GM13976 (cell line): ENCODE measurements at regions not wholly inside any gene's neighbourhood (a gene's known extent, or its start where the extent isn't known, plus 50 kb on each side); places are given as distances from the start of the nearest gene placed in this dataset.

Experiments
- DNase-seq: peaks from one replicate; pipeline ENCODE4 v3.0.0; 2012; ENCODE audit warnings: low spot score
- in situ Hi-C: fragments of 300-500 bp; cut with MboI; formaldehyde crosslinking; loops from one replicate; pipeline ENCODE4 v1.12.0; 2022; ENCODE audit warnings: low sequenced_read_pairs, mixed read lengths, inconsistent platforms; ENCODE audit not compliant: unreplicated experiment
- TF ChIP-seq, protein P1 (sequence below): IDR thresholded peaks from 2 replicates; pipeline ENCODE4 v1.5.1; 2012; ENCODE audit warnings: borderline replicate concordance, mild to moderate bottlenecking; ENCODE audit not compliant: insufficient read depth; ENCODE audit errors: extremely low read depth, missing control alignments, control extremely low read depth

DNA sequence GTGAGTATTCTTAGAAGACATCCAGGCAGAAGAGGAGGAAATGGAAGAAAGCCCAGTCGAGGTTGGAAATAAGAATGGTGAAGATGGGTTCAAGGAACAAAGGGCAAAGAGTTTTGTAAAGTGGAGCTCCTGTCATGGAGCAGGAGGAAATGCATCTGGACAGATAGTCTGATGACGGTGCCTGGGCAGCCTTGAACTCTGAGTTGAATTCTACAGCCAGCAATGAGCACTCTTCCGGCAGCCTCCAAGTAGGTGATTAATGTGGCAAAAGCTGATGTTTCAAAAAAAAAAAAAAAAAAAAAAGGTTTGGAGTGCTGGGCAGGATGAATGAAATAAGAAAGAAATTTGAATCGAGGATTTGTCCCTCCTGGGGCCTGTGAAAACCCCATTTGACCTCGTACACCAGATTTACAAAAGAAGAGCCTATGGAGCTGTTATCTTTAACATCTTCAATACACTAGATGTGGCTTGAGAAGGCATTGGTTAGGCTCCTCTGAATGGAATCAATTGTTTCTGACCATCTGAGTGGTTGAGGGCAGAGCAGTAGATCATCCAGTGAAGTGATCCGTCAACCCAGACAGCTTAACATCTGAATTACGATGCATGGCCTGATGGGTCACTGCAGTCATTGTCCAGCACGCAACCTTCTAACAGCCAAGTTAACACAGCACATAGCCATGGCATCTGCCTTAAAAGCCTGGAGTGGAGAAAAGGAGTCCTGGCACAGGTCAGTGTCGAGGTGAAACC, 449.7 kb downstream of the TXNL1 start:
- in situ Hi-C loops: no loop called here
- no peak for DNase-seq
- TF ChIP-seq, protein P1, sequence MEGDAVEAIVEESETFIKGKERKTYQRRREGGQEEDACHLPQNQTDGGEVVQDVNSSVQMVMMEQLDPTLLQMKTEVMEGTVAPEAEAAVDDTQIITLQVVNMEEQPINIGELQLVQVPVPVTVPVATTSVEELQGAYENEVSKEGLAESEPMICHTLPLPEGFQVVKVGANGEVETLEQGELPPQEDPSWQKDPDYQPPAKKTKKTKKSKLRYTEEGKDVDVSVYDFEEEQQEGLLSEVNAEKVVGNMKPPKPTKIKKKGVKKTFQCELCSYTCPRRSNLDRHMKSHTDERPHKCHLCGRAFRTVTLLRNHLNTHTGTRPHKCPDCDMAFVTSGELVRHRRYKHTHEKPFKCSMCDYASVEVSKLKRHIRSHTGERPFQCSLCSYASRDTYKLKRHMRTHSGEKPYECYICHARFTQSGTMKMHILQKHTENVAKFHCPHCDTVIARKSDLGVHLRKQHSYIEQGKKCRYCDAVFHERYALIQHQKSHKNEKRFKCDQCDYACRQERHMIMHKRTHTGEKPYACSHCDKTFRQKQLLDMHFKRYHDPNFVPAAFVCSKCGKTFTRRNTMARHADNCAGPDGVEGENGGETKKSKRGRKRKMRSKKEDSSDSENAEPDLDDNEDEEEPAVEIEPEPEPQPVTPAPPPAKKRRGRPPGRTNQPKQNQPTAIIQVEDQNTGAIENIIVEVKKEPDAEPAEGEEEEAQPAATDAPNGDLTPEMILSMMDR: no peak

DNA sequence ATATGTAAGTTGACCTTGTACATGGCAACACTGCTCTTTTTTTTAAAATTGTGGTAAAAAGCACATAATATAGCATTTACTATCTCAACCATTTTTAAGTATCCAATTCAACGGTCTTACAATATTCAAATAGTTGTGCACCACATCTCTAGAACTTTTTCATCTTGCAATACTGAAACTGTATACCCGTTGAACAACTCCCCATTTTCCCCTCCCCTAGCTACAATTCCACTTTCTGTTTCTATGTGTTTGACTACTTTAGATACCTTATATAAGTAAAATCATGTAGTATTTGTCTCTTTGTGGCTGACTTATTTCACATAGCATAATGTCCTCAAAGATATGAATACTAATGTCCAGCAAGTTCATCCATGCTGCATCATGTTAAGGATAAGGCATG, 452.1 kb downstream of the TXNL1 start:
- in situ Hi-C loops: no loop called here
- DNase-seq: no peak
- TF ChIP-seq, protein P1: no peak

DNA sequence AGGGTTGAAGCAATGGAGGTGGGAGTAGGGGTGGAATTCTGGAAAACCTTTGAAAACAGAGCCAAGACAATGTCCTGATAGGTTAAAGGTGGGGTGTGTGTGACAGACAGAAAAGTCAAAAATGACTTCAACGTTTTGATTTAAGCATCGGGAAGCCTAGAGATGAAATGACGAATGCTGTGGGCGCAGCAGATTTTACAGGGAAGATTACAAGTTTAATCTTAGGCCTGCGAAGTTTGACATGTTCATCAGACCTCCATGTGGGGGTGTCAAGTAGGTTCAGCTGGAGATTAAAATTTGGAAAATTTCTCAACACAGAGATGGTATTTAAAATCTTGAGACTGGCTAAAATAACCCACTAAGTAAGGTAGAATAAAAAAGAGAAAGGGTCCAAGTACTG, 453.3 kb downstream of the TXNL1 start:
- no peak for DNase-seq
- in situ Hi-C loops: no loop called here
- TF ChIP-seq, protein P1: no peak

DNA sequence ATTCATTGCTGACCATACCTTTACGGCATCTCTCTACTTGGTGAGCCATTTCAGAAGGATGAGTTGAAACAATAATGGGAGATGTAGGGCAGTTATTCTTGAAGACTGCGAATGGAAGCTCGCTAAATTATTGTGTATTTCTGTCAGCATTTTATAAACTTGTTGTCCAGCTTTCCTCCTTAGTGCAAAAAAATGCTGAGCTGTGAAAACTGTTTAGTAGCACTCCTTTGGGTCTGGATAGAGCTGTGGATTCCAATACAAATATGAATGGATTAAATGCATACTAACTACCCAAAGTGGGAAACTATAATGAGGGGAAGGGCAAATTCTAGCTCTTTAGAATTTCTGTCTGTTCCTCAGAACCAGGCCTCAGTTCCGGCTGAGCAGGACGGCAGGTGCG, 461.6 kb downstream of the TXNL1 start:
- TF ChIP-seq, protein P1: no peak
- DNase-seq: no peak
- in situ Hi-C loops: no loop called here

DNA sequence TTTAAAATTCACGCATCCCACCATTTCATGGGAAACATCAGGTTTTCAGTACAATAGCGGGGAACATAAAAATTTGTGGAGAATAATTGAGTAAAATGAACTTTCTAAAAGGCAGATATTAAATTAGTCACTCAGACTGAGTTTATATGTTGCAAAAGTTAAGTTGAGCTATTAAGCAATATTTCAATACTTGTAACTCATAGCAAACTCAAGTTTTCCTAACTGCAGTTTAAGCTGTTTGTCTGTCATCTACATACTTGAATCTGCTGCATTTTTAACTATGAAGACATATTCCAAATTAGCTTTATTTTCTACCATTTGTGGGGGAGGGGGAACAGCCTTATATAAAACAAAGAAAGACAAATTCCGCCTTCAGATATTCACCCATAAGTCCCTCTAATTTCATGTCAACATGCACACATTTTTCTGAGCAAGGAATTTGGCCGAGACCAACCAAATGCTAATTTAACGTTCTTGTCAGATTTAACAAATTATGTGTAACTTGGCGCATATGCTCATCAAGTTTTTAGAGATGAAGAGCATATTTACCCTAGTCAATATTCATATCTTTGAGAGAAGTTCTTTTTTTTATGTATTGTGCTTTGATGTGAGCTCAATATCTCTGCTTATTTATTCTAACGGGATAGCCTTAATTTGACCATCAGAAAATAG, 462.9 kb downstream of the TXNL1 start:
- TF ChIP-seq, protein P1: no peak
- in situ Hi-C loops: no loop called here
- DNase-seq: no peak

DNA sequence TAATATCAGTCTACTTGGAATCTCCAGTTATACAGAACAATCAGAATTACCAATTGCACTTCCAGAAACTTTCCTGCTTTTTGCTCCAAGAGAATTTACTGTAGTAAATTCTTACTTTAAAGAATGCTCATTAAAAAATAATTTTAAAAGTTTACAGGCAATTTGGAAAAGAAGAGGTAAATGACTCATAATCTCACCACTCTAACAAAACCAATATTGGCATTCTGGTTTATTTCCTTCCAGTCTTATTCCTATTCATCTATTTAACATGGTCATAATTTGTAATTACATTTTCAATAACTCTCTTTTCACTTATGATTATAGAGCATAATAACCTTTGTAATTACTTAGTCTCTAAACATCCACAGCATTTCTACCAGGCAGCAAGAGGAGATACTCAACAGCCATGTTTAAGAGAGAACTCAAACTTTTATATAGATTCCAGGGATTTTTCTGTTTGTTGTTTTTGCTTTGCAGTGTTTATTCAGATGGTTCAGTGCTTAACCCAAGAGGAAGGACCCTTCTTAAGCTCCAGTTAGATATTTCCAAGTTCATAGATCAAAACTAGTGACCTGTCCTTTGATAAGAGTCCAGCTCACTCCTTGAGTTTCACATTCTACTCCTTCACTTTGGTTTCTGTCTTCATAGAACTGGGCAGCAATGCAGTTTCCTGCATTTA, 464.7 kb downstream of the TXNL1 start:
- in situ Hi-C loops: no loop called here
- no peak for DNase-seq
- TF ChIP-seq, protein P1: no peak
